ENCODE measurements at regions not wholly inside any gene's neighbourhood (a gene's known extent, or its start where the extent isn't known, plus 50 kb on each side); places are given as distances from the start of the nearest gene placed in this dataset.

DNA sequence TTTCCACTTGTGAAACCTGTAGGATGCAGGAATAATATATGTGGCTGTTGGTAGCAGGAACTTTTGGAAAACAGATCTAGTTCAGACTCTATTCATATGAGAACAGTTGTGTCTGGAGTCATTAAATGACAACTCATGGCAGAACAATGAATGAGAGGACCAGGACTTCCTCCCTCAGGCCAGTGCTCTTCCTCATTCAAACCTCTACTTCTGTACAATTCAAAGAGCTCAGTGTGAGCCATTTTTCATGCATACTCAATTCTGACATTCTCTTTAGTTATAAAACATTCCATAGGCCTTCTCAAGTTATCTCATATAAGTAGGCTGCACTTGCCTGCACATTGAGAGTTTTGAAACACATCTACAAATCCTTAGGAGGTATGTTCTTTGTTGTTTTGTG, 1526.6 kb upstream of the FLRT2 start:
- DNase-seq (ENCODE audit: low spot score) = peak; percentile 10

DNA sequence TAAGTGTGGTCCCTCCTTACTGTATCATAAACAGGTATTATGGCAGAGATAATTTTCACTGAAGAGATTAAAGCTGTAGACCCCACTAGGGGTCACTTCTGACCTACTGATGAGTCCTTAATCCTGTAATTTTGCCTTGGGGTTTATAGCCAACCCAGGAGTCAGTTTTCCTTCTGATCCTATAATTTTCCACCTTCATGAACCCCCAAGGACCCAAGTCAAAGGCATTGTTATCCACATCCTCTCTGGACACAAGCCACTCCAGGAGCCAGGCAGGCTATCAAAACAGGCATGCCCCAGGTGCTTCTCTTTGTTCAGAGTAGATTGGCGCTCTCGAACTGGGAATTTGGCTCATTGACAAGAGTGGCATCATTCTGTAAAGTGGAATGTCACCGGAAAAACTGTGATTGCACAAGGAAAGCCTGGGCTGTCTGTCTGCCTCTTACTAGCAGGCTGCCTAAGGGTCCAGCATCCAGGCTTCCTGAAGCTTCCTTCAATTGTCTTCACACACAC, 1523.2 kb upstream of the FLRT2 start:
- DNase-seq (ENCODE audit: low spot score) = no peak

DNA sequence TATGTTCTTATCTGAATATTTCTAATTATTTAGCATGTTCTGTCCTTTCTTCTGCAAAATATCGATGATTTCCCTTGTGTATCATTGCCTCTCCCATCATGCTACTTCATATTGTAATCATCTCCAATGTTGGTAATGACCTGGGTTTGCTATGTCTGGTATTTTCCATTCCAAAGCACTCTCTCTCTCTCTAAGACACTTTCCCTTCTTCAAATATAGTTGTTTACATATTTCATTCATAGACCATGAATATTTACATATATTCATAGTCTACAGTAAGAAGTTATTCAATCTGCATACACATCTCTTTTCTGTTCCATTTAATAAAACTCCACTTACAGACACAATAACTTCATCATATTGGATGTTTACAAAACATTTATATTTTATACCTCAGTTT, 1516.5 kb upstream of the FLRT2 start:
- DNase-seq (ENCODE audit: low spot score) = no peak

DNA sequence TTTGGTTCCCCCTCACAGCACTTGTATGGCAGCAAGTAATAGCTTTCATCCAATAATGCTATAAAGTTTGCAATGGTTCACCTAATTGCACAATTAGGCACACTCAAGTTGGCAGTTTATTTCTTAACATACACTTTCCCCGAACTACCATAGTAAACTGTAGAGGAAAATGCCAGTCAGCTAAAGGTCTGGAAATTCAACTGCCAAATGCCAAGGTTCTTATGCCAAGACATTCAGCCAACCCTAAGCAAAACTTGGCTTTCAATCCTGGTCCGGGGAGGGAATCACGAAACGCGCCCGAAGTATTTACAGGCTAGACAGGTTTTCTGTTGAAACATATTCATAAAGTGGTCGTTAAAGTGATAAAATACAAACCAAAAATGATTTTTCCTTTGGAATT, 1512.4 kb upstream of the FLRT2 start:
- DNase-seq (ENCODE audit: low spot score) = no peak

- no peak for DNase-seq (ENCODE audit: low spot score)
Observed at GRCh38 chr14:84021433-84021832, 1508.5 kb upstream of the FLRT2 start.

DNA sequence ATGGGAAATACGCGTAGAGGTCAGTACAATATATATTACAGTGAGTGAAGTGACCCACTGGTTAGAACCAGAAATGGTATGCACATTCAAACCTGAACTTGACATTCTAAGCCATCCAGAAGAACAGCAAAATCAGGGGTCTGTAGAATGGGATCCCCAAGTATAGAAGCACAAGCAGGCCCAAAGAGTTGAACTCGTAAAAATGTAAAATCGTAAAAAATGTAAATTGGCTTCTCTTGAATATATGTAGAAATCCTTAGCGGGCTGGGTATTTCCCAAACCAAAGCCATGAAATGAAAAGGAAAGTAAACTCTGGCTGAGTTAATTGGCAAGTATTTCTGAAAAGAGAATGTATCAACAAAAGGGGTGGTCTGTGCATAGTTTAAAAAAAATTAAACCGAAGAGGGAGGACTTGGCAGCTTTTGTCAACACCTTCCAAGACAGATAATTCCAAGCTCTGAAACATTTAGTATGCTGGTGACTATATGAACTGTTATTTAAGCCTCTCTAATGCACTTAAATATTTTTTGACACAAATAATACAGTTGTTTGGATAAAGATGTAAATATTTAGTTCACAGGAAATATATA, 1505.6 kb upstream of the FLRT2 start:
- no peak for DNase-seq (ENCODE audit: low spot score)

- DNase-seq (ENCODE audit: low spot score) = no peak
Observed at GRCh38 chr14:84025106-84026012, 1504.6 kb upstream of the FLRT2 start.

DNA sequence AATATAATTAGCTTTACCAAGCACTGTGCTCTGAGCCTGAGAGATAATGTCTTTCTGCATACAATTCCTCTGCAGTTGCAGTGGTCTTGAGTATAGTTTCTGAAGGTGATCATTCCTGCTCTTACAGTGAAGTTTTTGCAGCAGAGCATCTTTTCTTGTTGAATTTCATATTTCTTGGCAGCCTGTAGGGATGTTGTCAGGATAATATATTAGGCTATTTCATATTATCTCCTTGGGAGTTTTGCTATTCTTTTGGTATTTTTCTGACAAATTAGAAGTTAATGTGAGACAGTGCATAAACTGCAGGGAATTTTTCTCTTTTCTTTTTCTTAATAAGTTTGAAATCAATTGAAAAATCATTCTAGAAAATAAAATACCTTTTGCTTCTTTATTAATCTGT, 1502.6 kb upstream of the FLRT2 start:
- no peak for DNase-seq (ENCODE audit: low spot score)

- no peak for DNase-seq (ENCODE audit: low spot score)
Observed at GRCh38 chr14:84028080-84028604, 1501.8 kb upstream of the FLRT2 start.

GRCh38 chr14:84029246-84029645, 1500.7 kb upstream of the FLRT2 start:
- no peak for DNase-seq (ENCODE audit: low spot score)

GRCh38 chr14:84029720-84030119, 1500.2 kb upstream of the FLRT2 start:
- DNase-seq (ENCODE audit: low spot score) = no peak

- DNase-seq (ENCODE audit: low spot score) = peak; percentile 37
Observed at GRCh38 chr14:84036840-84037239, 1493.1 kb upstream of the FLRT2 start.

DNA sequence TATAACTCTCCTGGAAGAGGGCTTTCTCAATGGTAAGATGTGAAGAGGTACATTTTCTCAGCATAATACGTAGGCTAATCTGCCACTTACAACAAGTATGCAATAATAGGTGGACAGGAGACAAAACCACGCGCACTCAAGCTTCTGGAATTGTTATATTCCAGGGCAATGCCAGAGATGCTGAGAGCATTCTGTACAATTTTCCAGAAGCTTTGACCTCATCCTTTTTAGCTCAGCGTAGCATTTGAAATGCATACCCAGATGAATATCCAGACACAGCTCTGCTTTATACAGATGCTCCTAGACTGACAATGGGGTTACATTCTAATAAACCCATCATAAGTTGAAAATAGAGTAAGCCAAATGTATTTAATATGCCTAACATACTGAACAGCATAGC, 1492.4 kb upstream of the FLRT2 start:
- DNase-seq (ENCODE audit: low spot score) = no peak

GRCh38 chr14:84040101-84040500, 1489.8 kb upstream of the FLRT2 start:
- no peak for DNase-seq (ENCODE audit: low spot score)

- DNase-seq (ENCODE audit: low spot score) = no peak
Observed at GRCh38 chr14:84041421-84041820, 1488.5 kb upstream of the FLRT2 start.

DNA sequence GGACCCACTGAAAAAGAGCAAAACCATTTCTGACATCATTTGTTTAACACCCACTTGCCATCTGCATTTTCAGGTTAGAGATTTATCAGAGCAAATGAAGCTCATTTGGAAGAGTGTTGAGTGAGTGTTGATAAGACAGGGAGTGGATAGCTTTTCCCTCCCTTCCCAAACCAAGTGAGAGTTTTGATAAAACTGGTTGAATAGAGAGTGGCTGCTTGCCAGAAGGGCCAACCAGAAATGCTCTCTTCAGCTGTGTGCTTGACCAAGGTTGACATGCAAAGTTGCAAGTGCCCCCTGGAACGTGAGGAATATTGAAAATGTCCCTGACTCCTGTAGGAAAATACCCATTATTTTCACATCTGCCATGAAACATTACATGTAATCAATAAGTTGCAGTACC, 1487.0 kb upstream of the FLRT2 start:
- no peak for DNase-seq (ENCODE audit: low spot score)

DNA sequence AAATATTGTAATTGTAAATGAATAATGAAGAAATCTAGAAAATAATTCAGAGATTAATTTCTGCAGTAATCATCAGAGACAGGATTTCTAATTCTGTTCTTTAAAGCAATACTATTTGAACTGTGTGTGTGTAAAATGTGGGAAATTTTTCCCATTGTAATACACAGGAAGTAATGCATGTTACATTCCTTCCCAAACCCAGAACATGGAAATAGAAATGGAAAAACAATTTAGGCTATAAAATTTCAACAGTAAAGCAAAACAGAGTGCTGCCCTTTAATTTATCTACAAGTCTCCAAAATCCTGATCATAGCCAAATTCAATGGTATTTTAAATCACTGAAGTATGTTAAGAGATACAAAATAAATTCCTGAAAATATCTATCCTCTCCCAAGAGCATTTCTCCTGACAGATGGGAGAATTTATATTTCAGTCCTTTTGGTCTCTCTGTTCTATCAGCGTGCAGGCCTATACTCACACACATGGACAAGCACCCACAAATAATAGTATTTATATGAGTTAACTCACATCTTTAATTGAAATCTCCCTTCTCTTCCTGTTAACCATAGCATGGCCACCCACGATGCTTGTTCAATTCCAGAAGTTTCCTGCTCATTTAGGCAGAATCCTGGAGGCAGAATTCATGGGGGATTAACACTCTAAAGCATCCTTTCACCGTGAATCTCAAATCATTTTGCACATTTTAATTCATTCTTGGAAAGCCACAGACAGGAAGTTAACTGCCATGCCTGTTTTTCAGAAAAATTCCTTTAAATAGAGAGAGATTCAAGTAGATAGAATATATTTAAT, 1465.4 kb upstream of the FLRT2 start:
- no peak for DNase-seq (ENCODE audit: low spot score)

GRCh38 chr14:84065811-84066210, 1464.1 kb upstream of the FLRT2 start:
- DNase-seq (ENCODE audit: low spot score) = no peak

DNA sequence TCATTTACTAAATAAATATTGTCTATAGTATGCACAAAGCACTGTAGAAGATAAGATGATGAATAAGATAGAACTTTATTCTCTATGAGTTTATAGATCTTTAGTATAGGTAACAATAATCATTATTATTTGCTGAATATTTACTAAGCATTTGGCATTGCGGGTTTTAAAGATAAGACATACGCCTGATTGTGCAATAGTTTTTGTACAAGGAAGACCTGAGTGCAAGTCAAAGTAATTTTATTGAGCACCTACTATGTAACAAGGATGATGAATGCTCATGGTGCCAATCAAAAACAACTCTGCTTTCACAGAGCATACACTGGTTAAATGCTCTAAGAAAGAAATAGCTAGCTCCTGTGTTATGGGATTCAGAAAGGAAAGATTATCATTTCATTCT, 1461.7 kb upstream of the FLRT2 start:
- no peak for DNase-seq (ENCODE audit: low spot score)

- no peak for DNase-seq (ENCODE audit: low spot score)
Observed at GRCh38 chr14:84071061-84071460, 1458.9 kb upstream of the FLRT2 start.

- DNase-seq (ENCODE audit: low spot score) = no peak
Observed at GRCh38 chr14:84074626-84075025, 1455.3 kb upstream of the FLRT2 start.

- peak; percentile 43 for DNase-seq (ENCODE audit: low spot score)
Observed at GRCh38 chr14:84080944-84081343, 1449.0 kb upstream of the FLRT2 start.
